ENCODE measurements at regions not wholly inside any gene's neighbourhood (a gene's known extent, or its start where the extent isn't known, plus 50 kb on each side); places are given as distances from the start of the nearest gene placed in this dataset.

DNA sequence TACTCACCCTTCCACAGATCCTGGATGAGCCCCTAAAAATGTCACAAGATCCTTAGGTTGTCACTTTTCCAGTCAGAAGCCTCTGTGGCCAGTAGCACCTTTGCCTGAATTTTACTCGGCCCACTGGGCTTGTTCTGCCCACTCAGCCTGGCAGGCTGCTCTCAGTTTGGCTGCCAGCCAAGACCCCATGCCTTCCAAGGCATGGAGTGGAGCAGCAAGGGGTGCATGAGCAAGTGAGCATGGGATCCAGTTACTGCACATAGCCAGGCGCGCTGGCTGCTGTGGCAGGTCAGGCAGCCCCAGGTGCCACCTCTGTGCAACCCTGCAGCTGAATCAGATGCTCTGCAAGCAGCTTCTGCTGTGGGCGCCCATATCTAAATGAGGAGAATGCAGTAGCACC, 79.3 kb downstream of the CGGBP1 start:
- TF ChIP-seq, protein P1, sequence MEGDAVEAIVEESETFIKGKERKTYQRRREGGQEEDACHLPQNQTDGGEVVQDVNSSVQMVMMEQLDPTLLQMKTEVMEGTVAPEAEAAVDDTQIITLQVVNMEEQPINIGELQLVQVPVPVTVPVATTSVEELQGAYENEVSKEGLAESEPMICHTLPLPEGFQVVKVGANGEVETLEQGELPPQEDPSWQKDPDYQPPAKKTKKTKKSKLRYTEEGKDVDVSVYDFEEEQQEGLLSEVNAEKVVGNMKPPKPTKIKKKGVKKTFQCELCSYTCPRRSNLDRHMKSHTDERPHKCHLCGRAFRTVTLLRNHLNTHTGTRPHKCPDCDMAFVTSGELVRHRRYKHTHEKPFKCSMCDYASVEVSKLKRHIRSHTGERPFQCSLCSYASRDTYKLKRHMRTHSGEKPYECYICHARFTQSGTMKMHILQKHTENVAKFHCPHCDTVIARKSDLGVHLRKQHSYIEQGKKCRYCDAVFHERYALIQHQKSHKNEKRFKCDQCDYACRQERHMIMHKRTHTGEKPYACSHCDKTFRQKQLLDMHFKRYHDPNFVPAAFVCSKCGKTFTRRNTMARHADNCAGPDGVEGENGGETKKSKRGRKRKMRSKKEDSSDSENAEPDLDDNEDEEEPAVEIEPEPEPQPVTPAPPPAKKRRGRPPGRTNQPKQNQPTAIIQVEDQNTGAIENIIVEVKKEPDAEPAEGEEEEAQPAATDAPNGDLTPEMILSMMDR (IDR thresholded peaks at IDR 0.05; ENCODE audit: low read depth, low read length): no peak
- no peak overlapping the region for H3K4me3 ChIP-seq (ENCODE audit: low read depth, low read length)

DNA sequence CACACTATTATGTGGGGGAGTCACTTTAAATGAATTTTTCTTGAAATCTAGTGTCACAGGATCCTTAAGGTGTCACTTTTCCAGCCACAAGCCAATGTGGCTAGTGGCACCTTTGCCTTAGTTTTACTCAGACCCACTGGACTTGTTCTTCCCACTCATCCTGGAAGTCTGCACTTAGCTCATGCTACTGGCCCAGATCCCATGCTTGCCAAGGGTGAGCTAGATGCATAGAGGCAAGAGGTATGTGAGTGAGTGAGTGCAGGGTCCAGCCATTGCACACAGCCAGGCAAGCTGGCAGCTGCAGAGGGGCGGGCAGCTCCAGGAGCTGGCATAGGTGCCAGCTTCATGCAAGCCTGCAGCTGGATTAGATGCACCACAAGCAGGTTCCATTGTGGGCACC, 81.0 kb downstream of the CGGBP1 start:
- TF ChIP-seq, protein P1 (IDR thresholded peaks at IDR 0.05; ENCODE audit: low read depth, low read length): no peak
- H3K4me3 ChIP-seq (ENCODE audit: low read depth, low read length): no peak overlapping the region

DNA sequence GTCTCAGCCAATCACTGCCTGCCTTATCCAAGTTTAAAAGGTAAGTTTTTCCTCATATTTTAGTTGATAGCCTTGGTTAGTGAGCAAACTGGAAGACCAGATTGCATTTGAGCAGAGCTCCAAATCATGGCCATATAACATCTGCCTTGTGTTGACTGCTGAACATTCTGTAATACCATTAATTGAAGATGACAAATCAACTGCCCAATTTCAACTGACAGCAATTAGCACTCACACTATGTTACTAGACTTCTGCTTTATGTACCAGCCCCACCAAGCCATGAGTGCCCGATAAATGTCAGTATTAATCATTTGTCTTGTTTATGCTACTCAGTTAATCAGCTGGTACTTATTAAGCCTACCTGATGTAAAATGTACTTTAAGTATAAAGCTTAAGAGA, 83.1 kb downstream of the CGGBP1 start:
- TF ChIP-seq, protein P1 (IDR thresholded peaks at IDR 0.05; ENCODE audit: low read depth, low read length): no peak
- no peak overlapping the region for H3K4me3 ChIP-seq (ENCODE audit: low read depth, low read length)

DNA sequence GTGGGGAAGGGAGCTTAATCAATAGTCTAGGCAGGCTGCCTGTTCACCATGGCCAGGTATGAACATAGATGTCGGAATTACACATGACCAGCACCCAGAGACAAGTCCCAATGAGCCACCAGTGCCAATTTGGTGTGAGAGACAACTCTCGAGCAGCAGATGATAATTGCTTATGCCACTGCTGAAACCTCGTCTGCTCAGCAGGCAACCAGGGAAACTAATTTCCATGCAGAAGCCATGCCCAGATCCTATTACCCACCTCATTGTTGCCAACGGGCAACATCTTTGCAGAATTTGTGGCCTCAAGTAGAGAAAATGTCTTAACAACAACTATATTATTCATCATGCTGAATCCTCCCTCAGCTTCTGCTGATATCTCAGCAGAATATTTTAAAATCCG, 84.9 kb downstream of the CGGBP1 start:
- TF ChIP-seq, protein P1 (IDR thresholded peaks at IDR 0.05; ENCODE audit: low read depth, low read length): no peak
- no peak overlapping the region for H3K4me3 ChIP-seq (ENCODE audit: low read depth, low read length)

DNA sequence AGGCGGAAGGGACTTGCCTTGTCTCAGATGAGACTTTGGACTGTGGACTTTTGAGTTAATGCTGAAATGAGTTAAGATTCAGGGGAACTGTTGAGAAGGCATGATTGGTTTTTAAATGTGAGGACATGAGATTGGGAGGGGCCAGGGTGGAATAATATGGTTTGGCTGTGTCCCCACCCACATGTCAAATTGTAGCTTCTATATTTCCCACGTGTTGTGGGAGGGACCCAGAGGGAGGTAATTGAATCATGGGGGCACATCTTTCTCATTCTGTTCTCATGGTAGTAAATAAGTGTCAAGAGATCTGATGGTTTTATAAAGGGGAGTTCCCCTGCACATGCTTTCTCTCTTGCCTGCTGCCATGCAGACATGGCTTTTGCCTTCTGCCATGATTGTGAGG, 89.2 kb downstream of the CGGBP1 start:
- no peak overlapping the region for H3K4me3 ChIP-seq (ENCODE audit: low read depth, low read length)
- TF ChIP-seq, protein P1 (IDR thresholded peaks at IDR 0.05; ENCODE audit: low read depth, low read length): no peak

DNA sequence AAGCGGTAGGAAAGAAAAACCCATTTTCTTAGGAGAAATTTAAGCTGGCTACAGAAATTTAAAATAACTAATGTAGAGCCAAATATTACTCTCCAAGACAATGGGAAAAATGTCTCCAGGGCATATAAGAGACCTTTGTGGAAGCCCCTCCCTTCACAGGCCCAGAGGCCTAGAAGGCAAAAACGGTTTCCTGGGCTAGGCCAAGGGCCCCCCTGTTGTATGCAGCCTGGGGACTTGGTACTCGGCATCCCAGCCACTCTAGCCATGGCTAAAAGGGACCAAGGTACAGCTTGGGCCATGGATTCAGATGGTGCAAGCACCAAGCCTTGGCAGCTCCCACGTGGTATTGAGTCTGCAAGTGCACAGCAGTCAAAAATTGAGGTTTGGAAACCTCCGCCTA, 90.1 kb downstream of the CGGBP1 start:
- TF ChIP-seq, protein P1 (IDR thresholded peaks at IDR 0.05; ENCODE audit: low read depth, low read length): no peak
- H3K4me3 ChIP-seq (ENCODE audit: low read depth, low read length): no peak overlapping the region

DNA sequence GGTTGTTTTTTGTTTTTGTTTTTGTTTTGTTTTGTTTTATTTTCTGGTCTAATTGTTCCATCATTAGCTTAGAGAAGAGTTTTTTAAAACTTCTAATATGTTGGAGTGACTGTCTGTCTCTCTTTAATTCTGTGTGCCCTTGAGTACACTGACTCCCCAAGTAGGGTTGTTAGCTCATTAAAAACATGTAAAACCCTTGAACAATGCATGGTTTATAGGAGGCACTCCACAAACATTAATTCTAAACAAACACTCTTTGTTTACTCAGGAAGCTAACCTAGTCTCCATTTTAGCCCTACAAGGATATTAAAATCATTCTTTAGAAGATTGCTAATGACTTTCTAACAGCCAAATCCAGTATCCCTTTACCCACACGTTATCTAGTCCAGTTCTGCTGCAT, 100.5 kb downstream of the CGGBP1 start:
- no peak overlapping the region for H3K4me3 ChIP-seq (ENCODE audit: low read depth, low read length)
- TF ChIP-seq, protein P1 (IDR thresholded peaks at IDR 0.05; ENCODE audit: low read depth, low read length): no peak
